Ishikawa (cell line): ENCODE measurements at regions not wholly inside any gene's neighbourhood (a gene's known extent, or its start where the extent isn't known, plus 50 kb on each side); places are given as distances from the start of the nearest gene placed in this dataset.

Experiments used
- CEBPB ChIP-seq: IDR thresholded peaks from 2 replicates; pipeline ENCODE4 v1.6.1; 2012
- CREB1 ChIP-seq: IDR thresholded peaks from 2 replicates; pipeline ENCODE4 v1.6.1; 2012; ENCODE audit warnings: low read depth
- EGR1 ChIP-seq: IDR thresholded peaks from 2 replicates; pipeline ENCODE4 v1.6.1; 2012
- EP300 ChIP-seq: IDR thresholded peaks from 2 replicates; pipeline ENCODE4 v1.6.1; 2012; ENCODE audit warnings: borderline replicate concordance
- FOXM1 ChIP-seq: IDR thresholded peaks from 2 replicates; pipeline ENCODE4 v1.6.1; 2012; ENCODE audit warnings: low read depth, borderline replicate concordance
- MAX ChIP-seq: IDR thresholded peaks from 2 replicates; pipeline ENCODE4 v1.6.1; 2012
- NFIC ChIP-seq: IDR thresholded peaks from 2 replicates; pipeline ENCODE4 v1.6.1; 2012
- RAD21 ChIP-seq: IDR thresholded peaks from 2 replicates; pipeline ENCODE4 v1.6.1; 2012; ENCODE audit warnings: low read depth
- REST ChIP-seq: IDR thresholded peaks from 2 replicates; pipeline ENCODE4 v1.6.1; 2012; ENCODE audit warnings: low read depth, mild to moderate bottlenecking
- TAF1 ChIP-seq: IDR thresholded peaks from 2 replicates; pipeline ENCODE4 v1.6.1; 2012; ENCODE audit warnings: low read depth, mild to moderate bottlenecking
- TCF12 ChIP-seq: IDR thresholded peaks from 2 replicates; pipeline ENCODE4 v1.6.1; 2012; ENCODE audit warnings: low read depth
- TEAD4 ChIP-seq: IDR thresholded peaks from 2 replicates; pipeline ENCODE4 v1.6.1; 2012
- USF1 ChIP-seq: IDR thresholded peaks from 2 replicates; pipeline ENCODE4 v1.6.1; 2012
- YY1 ChIP-seq: IDR thresholded peaks from 2 replicates; pipeline ENCODE4 v1.6.1; 2012; ENCODE audit warnings: low read depth
- ZBTB7A ChIP-seq: IDR thresholded peaks from 2 replicates; pipeline ENCODE4 v1.6.1; 2012; ENCODE audit warnings: low read depth

- TF ChIP-seq FOXM1: no peak
- TF ChIP-seq EGR1: no peak
- no peak for TF ChIP-seq EP300
- TF ChIP-seq NFIC: no peak
- no peak for TF ChIP-seq ZBTB7A
- no peak for TF ChIP-seq TCF12
- TF ChIP-seq RAD21: no peak
- no peak for TF ChIP-seq REST
- TF ChIP-seq CREB1: no peak
- TF ChIP-seq CEBPB: no peak
- TF ChIP-seq TAF1: no peak
- no peak for TF ChIP-seq YY1
- TF ChIP-seq TEAD4: no peak
- no peak for TF ChIP-seq MAX
- no peak for TF ChIP-seq USF1
Observed at GRCh38 chr5:61706751-61707150, 374.7 kb downstream of the ZSWIM6 start.

- no peak for TF ChIP-seq TEAD4
- TF ChIP-seq TAF1: no peak
- TF ChIP-seq REST: no peak
- TF ChIP-seq TCF12: no peak
- no peak for TF ChIP-seq MAX
- TF ChIP-seq ZBTB7A: no peak
- TF ChIP-seq USF1: no peak
- no peak for TF ChIP-seq EGR1
- TF ChIP-seq YY1: no peak
- no peak for TF ChIP-seq RAD21
- no peak for TF ChIP-seq CEBPB
- TF ChIP-seq FOXM1: no peak
Observed at GRCh38 chr5:61719124-61719523, 387.1 kb downstream of the ZSWIM6 start.

GRCh38 chr5:61720829-61721228 lies 388.8 kb downstream of the ZSWIM6 start:
- no peak for TF ChIP-seq REST
- no peak for TF ChIP-seq TEAD4
- no peak for TF ChIP-seq EP300
- no peak for TF ChIP-seq ZBTB7A
- TF ChIP-seq CREB1: no peak
- TF ChIP-seq EGR1: no peak
- no peak for TF ChIP-seq MAX
- TF ChIP-seq TAF1: no peak
- TF ChIP-seq YY1: no peak
- no peak for TF ChIP-seq USF1
- no peak for TF ChIP-seq CEBPB
- no peak for TF ChIP-seq FOXM1
- no peak for TF ChIP-seq NFIC
- TF ChIP-seq RAD21: no peak
- no peak for TF ChIP-seq TCF12

DNA sequence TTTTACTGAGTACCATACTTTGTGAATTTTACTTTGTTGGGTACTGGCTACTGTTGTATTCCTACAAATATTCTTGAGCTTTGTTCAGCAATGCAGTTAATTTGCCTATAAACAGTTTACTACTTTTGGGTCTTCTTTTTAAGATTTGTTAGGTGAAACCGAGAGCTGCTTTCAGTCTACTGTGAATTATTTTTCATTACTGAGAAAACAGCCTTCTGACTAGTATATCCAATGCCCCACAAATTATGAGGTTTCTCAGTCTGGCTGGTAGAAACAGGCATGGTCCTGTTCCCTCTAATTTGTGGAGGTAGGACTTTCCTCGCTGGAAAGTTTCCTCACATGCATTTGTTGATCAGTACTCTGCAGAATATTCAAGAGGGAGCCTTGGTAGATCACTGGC lies 392.0 kb downstream of the ZSWIM6 start:
- no peak for TF ChIP-seq TEAD4
- no peak for TF ChIP-seq YY1
- TF ChIP-seq CEBPB: no peak
- no peak for TF ChIP-seq NFIC
- no peak for TF ChIP-seq EGR1
- no peak for TF ChIP-seq FOXM1
- no peak for TF ChIP-seq TAF1
- no peak for TF ChIP-seq CREB1
- no peak for TF ChIP-seq REST
- TF ChIP-seq ZBTB7A: no peak
- no peak for TF ChIP-seq RAD21
- no peak for TF ChIP-seq TCF12
- no peak for TF ChIP-seq USF1
